ENCODE measurements at regions not wholly inside any gene's neighbourhood (a gene's known extent, or its start where the extent isn't known, plus 50 kb on each side); places are given as distances from the start of the nearest gene placed in this dataset.
"Not testable (repeated sequence)": the region's sequence is repeated elsewhere in the genome, so short reads cannot be mapped to it uniquely, and the experiment has no call there.

GRCh38 chr6:167232356-167232755, 58.8 kb upstream of the UNC93A start:
- H3K27ac Mint-ChIP-seq, result no peak overlapping the region
- intact Hi-C loops (cut with micrococcal nuclease), result no loop called here
- CTCF ChIA-PET, result no interaction called here
- peaks cover 20% of the 10 kb centered on the region for H3K27me3 Mint-ChIP-seq
- POLR2A ChIA-PET, result no interaction called here
- no peaks in the 10 kb centered on the region for H3K9me3 Mint-ChIP-seq
- no peaks in the 10 kb centered on the region for H3K4me1 Mint-ChIP-seq (ENCODE audit: low read depth)
- no peak overlapping the region for H3K4me3 Mint-ChIP-seq
- TF ChIP-seq, protein P1, sequence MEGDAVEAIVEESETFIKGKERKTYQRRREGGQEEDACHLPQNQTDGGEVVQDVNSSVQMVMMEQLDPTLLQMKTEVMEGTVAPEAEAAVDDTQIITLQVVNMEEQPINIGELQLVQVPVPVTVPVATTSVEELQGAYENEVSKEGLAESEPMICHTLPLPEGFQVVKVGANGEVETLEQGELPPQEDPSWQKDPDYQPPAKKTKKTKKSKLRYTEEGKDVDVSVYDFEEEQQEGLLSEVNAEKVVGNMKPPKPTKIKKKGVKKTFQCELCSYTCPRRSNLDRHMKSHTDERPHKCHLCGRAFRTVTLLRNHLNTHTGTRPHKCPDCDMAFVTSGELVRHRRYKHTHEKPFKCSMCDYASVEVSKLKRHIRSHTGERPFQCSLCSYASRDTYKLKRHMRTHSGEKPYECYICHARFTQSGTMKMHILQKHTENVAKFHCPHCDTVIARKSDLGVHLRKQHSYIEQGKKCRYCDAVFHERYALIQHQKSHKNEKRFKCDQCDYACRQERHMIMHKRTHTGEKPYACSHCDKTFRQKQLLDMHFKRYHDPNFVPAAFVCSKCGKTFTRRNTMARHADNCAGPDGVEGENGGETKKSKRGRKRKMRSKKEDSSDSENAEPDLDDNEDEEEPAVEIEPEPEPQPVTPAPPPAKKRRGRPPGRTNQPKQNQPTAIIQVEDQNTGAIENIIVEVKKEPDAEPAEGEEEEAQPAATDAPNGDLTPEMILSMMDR (IDR thresholded peaks at IDR 0.05), result no peak
- DNase-seq (no peak), ATAC-seq (no peak)
- no peaks in the 10 kb centered on the region for H3K36me3 Mint-ChIP-seq (ENCODE audit: low read depth)

DNA sequence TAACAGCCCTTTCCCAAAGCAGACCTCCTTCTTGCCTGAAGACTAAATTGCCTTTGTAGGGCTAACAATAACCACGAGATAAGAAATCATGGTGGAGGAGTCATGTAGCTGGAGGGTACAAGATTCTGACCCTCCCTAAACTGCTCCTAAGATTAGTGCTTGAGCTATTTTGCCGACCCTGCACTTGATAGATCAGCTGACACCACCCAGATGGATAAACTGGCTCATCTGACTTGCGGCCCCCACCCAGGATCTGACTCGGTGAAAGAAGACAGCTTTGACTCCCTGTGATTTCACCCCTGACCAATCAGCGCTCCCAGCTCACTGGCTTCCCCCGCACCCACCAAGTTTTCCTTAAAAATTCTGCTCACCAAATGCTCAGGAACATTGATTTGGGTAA, 57.6 kb upstream of the UNC93A start:
- no peaks in the 10 kb centered on the region for H3K9me3 Mint-ChIP-seq
- H3K36me3 Mint-ChIP-seq (ENCODE audit: low read depth), result no peaks in the 10 kb centered on the region
- ATAC-seq (no peak), DNase-seq (no peak)
- no peak overlapping the region for H3K4me3 Mint-ChIP-seq
- ChIA-PET CTCF (no interaction called here), POLR2A (no interaction called here)
- TF ChIP-seq, protein P1 (IDR thresholded peaks at IDR 0.05), result no peak
- peaks cover 15% of the 10 kb centered on the region for H3K27me3 Mint-ChIP-seq
- H3K27ac Mint-ChIP-seq, result no peak overlapping the region
- no peaks in the 10 kb centered on the region for H3K4me1 Mint-ChIP-seq (ENCODE audit: low read depth)
- intact Hi-C loops (cut with micrococcal nuclease), result no loop called here

GRCh38 chr6:167234576-167234975, 56.5 kb upstream of the UNC93A start:
- POLR2A ChIA-PET; H3K36me3 Mint-ChIP-seq (ENCODE audit: low read depth); ATAC-seq; CTCF ChIA-PET; H3K4me3 Mint-ChIP-seq; H3K27me3 Mint-ChIP-seq; H3K27ac Mint-ChIP-seq; intact Hi-C loops (cut with micrococcal nuclease); DNase-seq; H3K9me3 Mint-ChIP-seq; H3K4me1 Mint-ChIP-seq (ENCODE audit: low read depth): not testable (repeated sequence)

DNA sequence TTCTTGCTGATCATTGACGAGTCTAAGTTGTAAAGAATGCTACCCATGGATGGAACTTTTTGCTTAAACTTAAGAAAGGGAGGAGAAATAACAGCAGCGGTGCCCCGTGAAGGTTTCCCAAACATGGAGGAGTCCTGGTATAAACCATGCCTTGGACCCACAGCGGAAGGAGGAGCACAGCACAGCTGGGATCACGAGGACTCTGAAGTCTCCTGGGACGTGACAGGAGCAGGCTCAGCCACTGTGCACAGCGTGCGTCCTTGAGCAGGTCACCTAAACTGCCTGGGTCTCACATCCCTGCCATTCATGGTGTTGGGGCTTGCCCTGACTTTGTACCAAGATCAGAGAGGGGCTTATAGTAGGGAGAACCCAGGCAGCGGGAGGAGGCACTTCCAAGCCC, 56.1 kb upstream of the UNC93A start:
- CTCF ChIA-PET, result no interaction called here
- POLR2A ChIA-PET, result no interaction called here
- no peak for ATAC-seq
- Mint-ChIP-seq H3K36me3 (ENCODE audit: low read depth) (no peaks in the 10 kb centered on the region), H3K27ac (no peak overlapping the region), H3K4me3 (no peak overlapping the region), H3K27me3 (peaks cover 10% of the 10 kb centered on the region), H3K9me3 (no peaks in the 10 kb centered on the region), H3K4me1 (ENCODE audit: low read depth) (no peaks in the 10 kb centered on the region)
- intact Hi-C loops (cut with micrococcal nuclease), result no loop called here
- DNase-seq, result no peak
- TF ChIP-seq, protein P1 (IDR thresholded peaks at IDR 0.05), result no peak

- H3K9me3 Mint-ChIP-seq, result no peaks in the 10 kb centered on the region
- TF ChIP-seq, protein P1 (IDR thresholded peaks at IDR 0.05), result no peak
- H3K27me3 Mint-ChIP-seq, result peaks cover 10% of the 10 kb centered on the region
- no peak for ATAC-seq
- no peak overlapping the region for H3K4me3 Mint-ChIP-seq
- no peak for DNase-seq
- CTCF ChIA-PET, result no interaction called here
- POLR2A ChIA-PET, result no interaction called here
- intact Hi-C loops (cut with micrococcal nuclease), result no loop called here
- H3K36me3 Mint-ChIP-seq (ENCODE audit: low read depth), result no peaks in the 10 kb centered on the region
- no peaks in the 10 kb centered on the region for H3K4me1 Mint-ChIP-seq (ENCODE audit: low read depth)
- H3K27ac Mint-ChIP-seq, result no peak overlapping the region
Measured at GRCh38 chr6:167235421-167236238, 55.5 kb upstream of the UNC93A start.

All from activated CD8-positive, alpha-beta T cell treated with anti-CD3 and anti-CD28 coated beads for 36 hours (primary cell).